KOPT-K1 (cell line): ENCODE measurements at regions not wholly inside any gene's neighbourhood (a gene's known extent, or its start where the extent isn't known, plus 50 kb on each side); places are given as distances from the start of the nearest gene placed in this dataset.

Experiments used
- H3K27ac ChIP-seq: fragments of 200-600 bp; sonication (generic); 2 replicates; pipeline ENCODE4 v1.5.1; 2016; ENCODE audit warnings: antibody characterized with exemption, mild to moderate bottlenecking, low read depth, low read length; ENCODE audit not compliant: poor library complexity, severe bottlenecking
- H3K36me3 ChIP-seq: fragments of 200-600 bp; sonication (generic); 2 replicates; pipeline ENCODE4 v1.5.1; 2017; ENCODE audit warnings: antibody characterized with exemption, mild to moderate bottlenecking, low read length, moderate library complexity; ENCODE audit not compliant: insufficient read depth
- H3K9me3 ChIP-seq: fragments of 200-600 bp; sonication (generic); 2 replicates; pipeline ENCODE4 v1.5.1; 2017; ENCODE audit warnings: antibody characterized with exemption, low read length, mild to moderate bottlenecking; ENCODE audit not compliant: insufficient read depth, poor library complexity, severe bottlenecking

DNA sequence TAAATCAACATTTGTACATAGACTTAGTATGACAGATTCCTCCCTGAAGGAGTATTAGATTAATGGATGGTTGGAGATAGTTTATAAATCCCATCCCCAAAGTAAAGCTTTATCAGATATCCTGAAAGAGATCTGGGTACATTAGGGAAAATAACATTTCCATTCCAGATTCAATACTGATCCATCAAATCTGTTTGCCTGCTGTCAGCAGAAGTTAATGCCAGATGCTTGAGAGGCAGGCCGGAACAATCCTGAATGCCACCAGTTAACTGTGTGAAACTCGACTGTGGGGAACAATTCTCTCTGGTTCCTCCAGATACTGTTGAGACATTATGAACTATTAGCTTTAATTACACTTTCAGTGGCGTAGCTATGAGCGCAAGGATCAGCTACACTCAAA is 1166.8 kb downstream of the MAT2B start:
- Histone ChIP-seq H3K36me3 (no peaks in the 10 kb centered on the region), H3K27ac (no peak overlapping the region), H3K9me3 (no peaks in the 10 kb centered on the region)

- H3K27ac ChIP-seq = no peak overlapping the region
Observed at GRCh38 chr5:164672931-164673694, 1167.7 kb downstream of the MAT2B start.

GRCh38 chr5:164679461-164679860 is 1174.0 kb downstream of the MAT2B start:
- Histone ChIP-seq H3K27ac (no peak overlapping the region), H3K9me3 (no peaks in the 10 kb centered on the region), H3K36me3 (no peaks in the 10 kb centered on the region)

More at GRCh38 chr5:164672931-164673694, 1167.7 kb downstream of the MAT2B start:
- Histone ChIP-seq H3K36me3 (no peaks in the 10 kb centered on the region), H3K9me3 (no peaks in the 10 kb centered on the region)

DNA sequence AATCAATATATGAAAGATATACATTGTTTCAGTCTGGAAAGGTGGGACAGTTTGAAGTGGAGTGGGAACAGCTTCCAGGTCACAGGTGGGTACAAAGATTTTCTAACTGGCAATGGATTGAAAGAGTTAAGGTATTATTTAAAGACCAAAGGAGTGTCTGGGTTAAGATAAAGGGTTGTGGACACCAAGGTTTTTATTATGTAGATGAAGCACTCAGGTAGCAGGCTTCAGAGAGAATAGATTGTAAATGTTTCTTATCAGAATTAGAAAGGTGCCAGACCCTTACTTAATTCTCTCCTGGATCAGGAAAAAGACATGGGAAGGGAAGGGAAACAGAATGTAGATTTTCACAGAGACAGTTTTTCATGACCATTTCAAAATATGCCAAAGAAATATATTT is 1174.8 kb downstream of the MAT2B start:
- Histone ChIP-seq H3K36me3 (no peaks in the 10 kb centered on the region), H3K27ac (no peak overlapping the region), H3K9me3 (no peaks in the 10 kb centered on the region)

DNA sequence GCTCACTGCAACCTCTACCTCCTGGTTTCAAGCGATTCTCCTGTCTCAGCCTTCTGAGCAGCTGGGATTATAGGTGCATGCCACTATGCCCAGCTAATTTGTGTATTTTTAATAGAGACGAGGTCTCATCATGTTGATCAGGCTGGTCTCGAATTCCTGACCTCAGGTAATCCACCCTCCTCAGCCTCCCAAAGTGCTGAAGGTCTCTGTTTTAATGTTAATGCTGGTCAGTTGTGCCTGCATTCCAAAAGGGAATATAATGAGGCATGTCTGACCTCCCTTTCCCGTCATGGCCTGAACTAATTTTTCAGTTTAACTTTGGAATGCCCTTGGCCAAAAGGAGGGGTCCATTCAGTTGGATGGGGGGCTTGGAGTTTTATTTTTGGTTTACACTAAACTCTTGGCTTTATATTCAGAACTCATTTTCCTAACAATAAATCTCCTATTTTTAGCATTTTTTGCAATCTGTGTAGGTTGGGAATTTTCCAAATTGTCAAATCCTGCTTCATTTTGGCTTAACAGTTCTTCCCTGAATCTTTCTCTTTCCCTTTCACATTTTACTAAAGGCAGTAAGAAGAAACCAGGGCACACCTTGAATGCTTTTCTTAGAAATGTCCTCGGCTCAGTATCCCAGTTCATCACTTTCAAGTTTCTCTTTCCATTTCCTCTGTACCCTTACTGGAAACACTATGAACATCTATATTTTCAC is 1175.5 kb downstream of the MAT2B start:
- H3K36me3 ChIP-seq = no peaks in the 10 kb centered on the region
- H3K27ac ChIP-seq = no peak overlapping the region
- no peaks in the 10 kb centered on the region for H3K9me3 ChIP-seq

DNA sequence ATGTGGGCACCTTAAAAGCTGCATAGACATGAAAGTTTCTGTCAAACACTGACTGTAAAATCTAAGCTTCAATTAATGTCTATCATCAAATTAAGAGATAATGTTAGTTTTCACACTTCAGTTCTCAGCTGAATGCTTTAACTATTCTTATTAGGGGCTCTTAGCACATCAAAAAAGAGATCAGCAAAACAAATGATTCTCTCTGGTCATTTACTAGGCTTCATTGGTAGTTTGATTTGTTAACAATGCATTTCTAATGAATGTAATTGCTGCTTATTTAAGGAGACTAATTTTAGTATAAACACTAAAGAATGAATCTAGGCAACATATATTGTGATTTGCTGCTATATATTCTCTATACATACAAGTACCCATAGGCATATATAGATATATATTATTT is 1182.0 kb downstream of the MAT2B start:
- Histone ChIP-seq H3K36me3 (no peaks in the 10 kb centered on the region), H3K9me3 (no peaks in the 10 kb centered on the region), H3K27ac (no peak overlapping the region)

GRCh38 chr5:164688437-164688836 is 1183.0 kb downstream of the MAT2B start:
- Histone ChIP-seq H3K36me3 (no peaks in the 10 kb centered on the region), H3K27ac (no peak overlapping the region), H3K9me3 (no peaks in the 10 kb centered on the region)

DNA sequence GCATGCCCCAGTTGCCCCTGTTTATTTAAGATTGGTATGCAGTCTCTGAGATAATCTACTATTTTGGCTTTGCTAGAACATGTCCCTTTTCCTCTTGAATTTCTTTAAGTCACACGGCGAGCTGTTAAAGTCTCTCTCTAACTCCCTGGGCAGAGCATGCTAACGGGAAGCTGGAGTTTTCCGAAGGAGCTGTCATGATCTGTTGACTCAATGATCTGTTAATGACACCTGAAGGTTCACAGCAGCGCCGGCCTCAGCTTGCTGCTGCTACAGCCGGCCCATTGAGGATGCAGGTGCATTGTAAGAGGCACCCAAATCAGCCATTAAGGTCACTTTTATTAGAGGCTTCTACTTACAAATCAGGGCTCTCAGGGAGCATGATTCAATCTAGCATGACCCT is 1203.4 kb downstream of the MAT2B start:
- no peak overlapping the region for H3K27ac ChIP-seq
- no peaks in the 10 kb centered on the region for H3K9me3 ChIP-seq

GRCh38 chr5:164713682-164714081 is 1208.3 kb downstream of the MAT2B start:
- Histone ChIP-seq H3K36me3 (no peaks in the 10 kb centered on the region), H3K27ac (no peak overlapping the region), H3K9me3 (no peaks in the 10 kb centered on the region)

More for the DNA sequence above, 1203.4 kb downstream of the MAT2B start:
- no peaks in the 10 kb centered on the region for H3K36me3 ChIP-seq

DNA sequence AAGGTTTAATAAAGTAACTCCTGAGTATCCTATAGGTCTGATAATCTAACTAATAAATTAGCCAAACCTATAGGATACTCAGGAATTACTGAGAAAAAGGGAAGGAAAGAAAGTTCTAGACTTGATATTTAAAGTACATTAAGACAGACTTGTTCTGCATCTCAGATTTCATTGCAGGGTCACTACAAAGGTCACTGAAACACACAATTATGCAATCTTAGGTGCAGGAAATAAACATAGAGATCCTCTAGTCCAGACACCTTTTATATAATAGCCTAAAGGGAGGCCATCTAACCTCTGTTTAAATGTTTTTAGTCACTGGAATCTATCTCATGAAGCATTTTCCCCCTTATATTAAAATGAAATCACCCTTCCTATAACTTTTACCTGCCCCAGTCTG is 1215.7 kb downstream of the MAT2B start:
- H3K36me3 ChIP-seq = no peaks in the 10 kb centered on the region
- H3K9me3 ChIP-seq = no peaks in the 10 kb centered on the region
- H3K27ac ChIP-seq = no peak overlapping the region

DNA sequence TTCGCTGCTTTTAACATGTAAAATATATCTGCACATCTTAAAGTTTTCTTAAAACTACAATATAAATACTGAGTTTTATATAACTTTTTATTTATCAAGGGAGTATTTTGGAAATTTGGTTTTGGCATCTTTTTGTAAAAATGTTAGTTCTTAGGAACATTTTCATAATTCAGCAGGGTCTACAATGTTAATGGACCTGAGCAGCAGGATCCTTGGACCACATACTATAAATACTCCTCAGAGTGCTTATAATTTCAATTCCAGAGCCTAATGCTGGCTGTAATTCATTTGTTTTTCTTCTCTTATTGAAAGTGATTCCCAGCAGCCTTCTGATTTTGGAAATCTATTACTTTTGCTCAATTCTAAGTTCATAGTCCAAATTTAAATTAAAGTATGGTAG is 1216.2 kb downstream of the MAT2B start:
- H3K9me3 ChIP-seq = no peaks in the 10 kb centered on the region
- no peak overlapping the region for H3K27ac ChIP-seq
- H3K36me3 ChIP-seq = no peaks in the 10 kb centered on the region

DNA sequence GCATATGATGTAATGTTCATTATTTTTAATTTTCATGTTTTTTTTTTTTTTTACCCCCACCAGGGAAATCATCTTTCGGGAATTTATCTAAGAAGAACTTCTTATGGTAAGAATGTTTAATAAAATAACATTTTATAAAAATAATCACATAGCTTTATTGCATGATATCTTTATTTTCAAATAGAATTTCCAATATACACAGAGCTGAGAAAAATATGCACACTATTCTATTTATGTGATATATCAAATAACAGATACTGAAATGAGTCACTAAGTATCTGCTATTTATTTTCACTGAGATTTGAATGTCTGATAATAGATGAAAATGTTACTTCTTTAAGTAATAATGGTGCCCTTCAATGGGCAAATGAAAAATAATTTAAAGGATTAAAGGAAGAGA is 1217.3 kb downstream of the MAT2B start:
- Histone ChIP-seq H3K9me3 (no peaks in the 10 kb centered on the region), H3K36me3 (no peaks in the 10 kb centered on the region), H3K27ac (no peak overlapping the region)

DNA sequence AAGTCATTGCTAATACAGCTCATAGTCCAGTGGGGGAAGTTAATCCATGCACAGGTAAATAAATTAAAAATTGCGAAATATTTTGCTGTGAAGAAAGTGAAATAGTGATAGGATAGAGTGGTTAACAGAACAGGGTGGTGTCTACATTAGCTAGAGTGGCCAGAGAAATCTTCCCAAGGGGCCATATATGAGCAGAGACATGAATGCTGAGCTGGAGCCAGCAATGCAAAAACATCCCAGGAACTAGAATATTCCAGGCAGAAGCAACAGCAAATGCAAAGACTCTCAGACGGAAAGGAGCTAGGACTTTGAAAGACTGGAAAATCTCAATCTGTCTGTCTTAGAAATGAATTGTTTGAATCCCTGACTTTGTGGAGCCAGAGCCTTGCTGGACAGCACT is 1221.6 kb downstream of the MAT2B start:
- no peak overlapping the region for H3K27ac ChIP-seq
- no peaks in the 10 kb centered on the region for H3K36me3 ChIP-seq
- H3K9me3 ChIP-seq = no peaks in the 10 kb centered on the region

DNA sequence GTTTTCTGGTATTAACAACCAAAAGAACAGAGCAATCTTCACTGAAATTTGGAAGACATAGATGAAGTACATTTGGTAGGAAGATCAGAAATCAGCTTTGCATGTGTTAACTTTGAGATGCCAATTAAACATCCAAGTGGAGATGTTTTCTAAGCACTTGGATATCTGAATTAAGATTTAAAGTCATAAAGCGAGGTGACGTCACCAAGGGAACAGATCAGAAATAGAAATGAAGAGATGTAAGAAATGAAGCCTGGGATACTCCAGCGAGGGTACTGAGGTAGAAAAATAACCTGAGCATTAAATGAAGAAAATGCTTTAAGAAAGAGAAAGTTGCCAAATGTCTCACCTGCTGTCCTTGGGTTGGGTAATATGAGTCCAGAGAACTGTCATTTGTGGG is 1223.3 kb downstream of the MAT2B start:
- Histone ChIP-seq H3K27ac (no peak overlapping the region), H3K9me3 (no peaks in the 10 kb centered on the region), H3K36me3 (no peaks in the 10 kb centered on the region)

DNA sequence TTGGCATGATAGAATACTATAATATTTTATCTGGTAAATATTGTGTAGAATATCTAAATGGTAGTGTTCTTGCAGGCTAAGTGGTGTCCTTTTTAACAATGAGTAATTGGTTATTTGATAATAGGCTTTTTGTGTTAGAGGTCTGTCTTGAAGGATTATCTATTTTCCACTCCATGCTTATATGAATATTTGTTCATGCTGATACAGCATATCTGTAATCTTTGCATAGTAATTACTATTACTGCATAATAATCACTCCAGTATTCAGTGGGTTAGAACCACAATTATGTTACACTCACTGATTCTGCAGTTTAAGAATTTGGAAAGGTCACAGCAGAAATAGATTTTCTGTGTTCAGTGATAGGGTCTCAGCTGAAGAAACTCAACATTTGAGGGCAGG is 1229.9 kb downstream of the MAT2B start:
- H3K36me3 ChIP-seq = no peaks in the 10 kb centered on the region

DNA sequence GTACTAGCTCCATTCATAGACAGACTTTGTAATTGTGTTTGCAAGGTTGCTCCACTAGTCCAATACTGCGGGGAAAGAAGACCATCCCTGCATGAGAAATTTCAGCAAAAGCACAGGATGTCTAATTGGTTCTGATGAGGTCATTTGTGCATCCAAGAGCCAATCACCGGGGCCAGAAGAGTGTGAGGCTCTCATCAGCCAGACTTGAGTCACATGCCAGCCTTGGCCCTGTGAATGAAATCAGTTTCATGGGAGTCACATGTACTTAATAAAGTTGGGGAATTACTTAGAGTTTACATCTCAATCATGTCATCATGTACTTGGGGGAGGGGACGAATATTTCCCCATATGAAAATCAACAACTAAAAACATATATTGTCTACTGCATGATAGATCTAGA is 1236.0 kb downstream of the MAT2B start:
- Histone ChIP-seq H3K36me3 (no peaks in the 10 kb centered on the region), H3K27ac (no peak overlapping the region), H3K9me3 (no peaks in the 10 kb centered on the region)

More for the DNA sequence above, 1229.9 kb downstream of the MAT2B start:
- Histone ChIP-seq H3K27ac (no peak overlapping the region), H3K9me3 (no peaks in the 10 kb centered on the region)
